ENCODE measurements at regions not wholly inside any gene's neighbourhood (a gene's known extent, or its start where the extent isn't known, plus 50 kb on each side); places are given as distances from the start of the nearest gene placed in this dataset.

GRCh38 chr1:176323472-176323871 is 116.4 kb upstream of the COP1 start:
- TF ChIP-seq EZH2 (IDR thresholded peaks at IDR 0.05; ENCODE audit: insufficient read depth, poor library complexity, severe bottlenecking) (no peak), EZH2phosphoT487 (IDR thresholded peaks at IDR 0.05; ENCODE audit: insufficient read depth, low read depth) (no peak)

All from GM23248 (cell line).